Loucy (cell line): ENCODE measurements at regions not wholly inside any gene's neighbourhood (a gene's known extent, or its start where the extent isn't known, plus 50 kb on each side); places are given as distances from the start of the nearest gene placed in this dataset.

Experiments
- CTCF ChIP-seq: fragments of 200-600 bp; sonication (generic); conservative IDR thresholded peaks from 2 replicates; pipeline ENCODE4 v1.5.1; 2014; ENCODE audit warnings: mild to moderate bottlenecking, antibody characterized with exemption, low read length
- EZH2phosphoT487 ChIP-seq: fragments of 200-600 bp; IDR thresholded peaks from 2 replicates; pipeline ENCODE4 v1.6.1; 2018; ENCODE audit warnings: antibody characterized with exemption, mild to moderate bottlenecking, moderate library complexity, borderline replicate concordance

- TF ChIP-seq CTCF (no peak), EZH2phosphoT487 (no peak)
These were observed 448.0 kb upstream of the SALL3 start for GRCh38 chr18:78531637-78532036.
